ENCODE measurements at regions not wholly inside any gene's neighbourhood (a gene's known extent, or its start where the extent isn't known, plus 50 kb on each side); places are given as distances from the start of the nearest gene placed in this dataset.
A peak's percentile ranks its signal among the peaks of the same experiment; 100 is the strongest.

DNA sequence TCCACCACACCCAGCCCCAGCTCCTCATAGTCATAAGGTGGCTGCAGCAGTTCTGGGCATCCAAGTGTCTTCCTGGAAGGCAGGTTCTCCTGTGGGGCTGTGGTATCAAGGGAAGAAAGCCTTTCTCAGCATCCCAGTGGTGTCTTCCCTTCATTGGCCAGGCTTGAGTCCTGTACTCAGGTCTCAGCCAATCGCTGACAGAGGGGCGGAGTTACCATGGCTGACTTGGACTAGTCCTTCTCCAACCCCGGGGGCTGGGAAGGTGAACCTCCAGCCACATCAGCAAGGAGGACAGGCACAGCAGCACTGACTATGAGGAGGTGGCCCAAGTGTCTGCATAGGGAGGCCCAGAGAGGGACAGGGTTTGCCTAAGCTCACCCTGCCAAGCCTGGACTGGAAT lies 64.0 kb upstream of the SLC24A4 start:
- Histone ChIP-seq H3K4me3 (ENCODE audit: severe bottlenecking) (no peak overlapping the region), H3K36me3 (ENCODE audit: low read depth) (no peaks in the 10 kb centered on the region), H3K27ac (ENCODE audit: poor library complexity, severe bottlenecking) (no peak overlapping the region), H3K9me3 (ENCODE audit: severe bottlenecking) (no peaks in the 10 kb centered on the region), H3K27me3 (ENCODE audit: insufficient read depth, poor library complexity, severe bottlenecking) (peaks cover 33% of the 10 kb centered on the region), H3K4me1 (ENCODE audit: insufficient read depth, poor library complexity, severe bottlenecking) (no peaks in the 10 kb centered on the region)
- ATAC-seq (ENCODE audit: low read depth), result 0 out of 3 replicates have a peak, but pooled peaks have one; percentile 17
- TF ChIP-seq, protein P1, sequence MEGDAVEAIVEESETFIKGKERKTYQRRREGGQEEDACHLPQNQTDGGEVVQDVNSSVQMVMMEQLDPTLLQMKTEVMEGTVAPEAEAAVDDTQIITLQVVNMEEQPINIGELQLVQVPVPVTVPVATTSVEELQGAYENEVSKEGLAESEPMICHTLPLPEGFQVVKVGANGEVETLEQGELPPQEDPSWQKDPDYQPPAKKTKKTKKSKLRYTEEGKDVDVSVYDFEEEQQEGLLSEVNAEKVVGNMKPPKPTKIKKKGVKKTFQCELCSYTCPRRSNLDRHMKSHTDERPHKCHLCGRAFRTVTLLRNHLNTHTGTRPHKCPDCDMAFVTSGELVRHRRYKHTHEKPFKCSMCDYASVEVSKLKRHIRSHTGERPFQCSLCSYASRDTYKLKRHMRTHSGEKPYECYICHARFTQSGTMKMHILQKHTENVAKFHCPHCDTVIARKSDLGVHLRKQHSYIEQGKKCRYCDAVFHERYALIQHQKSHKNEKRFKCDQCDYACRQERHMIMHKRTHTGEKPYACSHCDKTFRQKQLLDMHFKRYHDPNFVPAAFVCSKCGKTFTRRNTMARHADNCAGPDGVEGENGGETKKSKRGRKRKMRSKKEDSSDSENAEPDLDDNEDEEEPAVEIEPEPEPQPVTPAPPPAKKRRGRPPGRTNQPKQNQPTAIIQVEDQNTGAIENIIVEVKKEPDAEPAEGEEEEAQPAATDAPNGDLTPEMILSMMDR (IDR thresholded peaks at IDR 0.05; ENCODE audit: poor library complexity, severe bottlenecking), result no peak
- DNase-seq (ENCODE audit: low spot score), result no peak

DNA sequence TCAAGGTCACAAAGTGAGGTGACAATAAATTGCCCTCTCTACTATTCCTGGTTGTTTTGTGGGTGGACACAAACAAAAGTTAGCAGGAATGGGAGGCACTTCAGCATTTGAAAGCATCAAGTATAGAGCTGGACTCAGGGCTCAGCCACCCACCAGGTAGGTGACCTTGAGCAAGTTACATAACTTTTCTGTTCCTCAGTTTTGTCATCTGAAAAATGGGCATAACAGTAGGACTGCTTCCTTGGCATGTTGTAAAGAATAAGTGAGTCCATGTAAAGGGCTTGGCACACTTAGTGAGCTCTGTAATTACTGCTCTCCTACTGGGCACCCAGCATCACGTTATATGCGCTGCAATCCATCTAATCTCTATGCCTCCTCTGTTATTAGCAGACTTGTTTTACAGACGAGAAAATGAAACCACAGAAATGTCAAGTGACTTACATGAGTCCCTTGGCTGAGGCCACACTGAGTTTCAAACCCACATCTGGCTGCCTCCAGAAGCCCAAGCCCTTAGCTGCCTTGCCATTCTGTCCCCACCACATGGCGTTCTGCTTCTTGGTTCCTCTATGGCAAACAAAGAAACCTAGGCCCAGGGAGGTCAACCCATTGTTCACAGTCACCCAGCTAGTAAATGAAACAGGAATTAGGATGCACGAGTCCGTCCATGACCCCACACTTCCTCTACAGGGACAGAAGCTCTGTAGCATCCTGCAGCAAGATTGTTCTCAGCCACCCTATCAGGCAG lies 63.2 kb upstream of the SLC24A4 start:
- no peak overlapping the region for H3K4me3 ChIP-seq (ENCODE audit: severe bottlenecking)
- peaks cover 26% of the 10 kb centered on the region for H3K27me3 ChIP-seq (ENCODE audit: insufficient read depth, poor library complexity, severe bottlenecking)
- H3K36me3 ChIP-seq (ENCODE audit: low read depth), result no peaks in the 10 kb centered on the region
- no peak for ATAC-seq (ENCODE audit: low read depth)
- no peaks in the 10 kb centered on the region for H3K9me3 ChIP-seq (ENCODE audit: severe bottlenecking)
- no peak overlapping the region for H3K27ac ChIP-seq (ENCODE audit: poor library complexity, severe bottlenecking)
- DNase-seq (ENCODE audit: low spot score), result no peak
- no peaks in the 10 kb centered on the region for H3K4me1 ChIP-seq (ENCODE audit: insufficient read depth, poor library complexity, severe bottlenecking)
- TF ChIP-seq, protein P1 (IDR thresholded peaks at IDR 0.05; ENCODE audit: poor library complexity, severe bottlenecking), result no peak

DNA sequence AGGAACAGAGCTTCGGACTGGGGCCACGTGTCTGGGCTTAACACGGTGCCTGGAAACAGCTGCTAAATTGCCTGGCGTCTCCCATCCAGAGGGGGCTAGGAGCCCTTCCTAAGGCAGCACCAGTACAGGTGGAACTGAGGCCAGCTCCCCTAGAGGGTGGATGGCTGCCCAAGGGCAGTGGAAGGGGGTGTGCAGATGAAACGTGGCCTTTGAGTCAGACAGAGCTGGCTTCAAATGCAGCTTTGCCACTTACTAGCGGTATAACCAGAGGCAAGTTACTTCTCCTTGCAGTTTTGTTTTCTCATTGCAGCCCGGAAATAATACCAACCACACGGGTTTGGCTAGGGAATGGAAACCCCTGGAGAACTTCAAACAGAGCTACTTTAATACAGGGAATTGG lies 59.3 kb upstream of the SLC24A4 start:
- Histone ChIP-seq H3K27ac (ENCODE audit: poor library complexity, severe bottlenecking) (no peak overlapping the region), H3K4me3 (ENCODE audit: severe bottlenecking) (no peak overlapping the region), H3K9me3 (ENCODE audit: severe bottlenecking) (no peaks in the 10 kb centered on the region), H3K27me3 (ENCODE audit: insufficient read depth, poor library complexity, severe bottlenecking) (no peaks in the 10 kb centered on the region), H3K4me1 (ENCODE audit: insufficient read depth, poor library complexity, severe bottlenecking) (no peaks in the 10 kb centered on the region), H3K36me3 (ENCODE audit: low read depth) (no peaks in the 10 kb centered on the region)
- ATAC-seq (ENCODE audit: low read depth), result no peak; the same call in 2 of the 3 replicates
- no peak for DNase-seq (ENCODE audit: low spot score)
- TF ChIP-seq, protein P1 (IDR thresholded peaks at IDR 0.05; ENCODE audit: poor library complexity, severe bottlenecking), result no peak

DNA sequence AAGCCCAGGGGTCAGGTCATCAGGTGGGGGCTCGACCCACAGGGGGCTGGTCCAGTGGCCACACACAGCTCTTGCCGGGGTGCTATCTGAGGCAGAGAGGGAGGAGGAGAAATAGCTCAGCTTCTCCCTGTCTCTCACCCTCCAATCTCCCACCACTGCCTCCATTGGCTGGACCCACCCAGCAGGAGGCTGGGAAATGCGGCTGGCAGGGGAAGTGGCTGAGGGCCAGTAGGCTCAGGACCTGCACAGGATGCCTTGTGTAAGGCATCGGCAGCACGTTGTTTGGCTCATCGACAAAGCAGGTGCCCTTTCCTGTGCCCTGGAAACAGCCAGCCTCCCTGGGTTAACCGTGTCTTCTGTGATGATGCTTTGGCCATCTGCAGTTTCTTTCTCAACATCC lies 58.8 kb upstream of the SLC24A4 start:
- Histone ChIP-seq H3K36me3 (ENCODE audit: low read depth) (no peaks in the 10 kb centered on the region), H3K9me3 (ENCODE audit: severe bottlenecking) (no peaks in the 10 kb centered on the region), H3K4me1 (ENCODE audit: insufficient read depth, poor library complexity, severe bottlenecking) (no peaks in the 10 kb centered on the region), H3K27ac (ENCODE audit: poor library complexity, severe bottlenecking) (no peak overlapping the region), H3K4me3 (ENCODE audit: severe bottlenecking) (no peak overlapping the region), H3K27me3 (ENCODE audit: insufficient read depth, poor library complexity, severe bottlenecking) (peaks cover under 1% of the 10 kb centered on the region)
- ATAC-seq (ENCODE audit: low read depth) (no peak), DNase-seq (ENCODE audit: low spot score) (no peak)
- TF ChIP-seq, protein P1 (IDR thresholded peaks at IDR 0.05; ENCODE audit: poor library complexity, severe bottlenecking), result no peak

DNA sequence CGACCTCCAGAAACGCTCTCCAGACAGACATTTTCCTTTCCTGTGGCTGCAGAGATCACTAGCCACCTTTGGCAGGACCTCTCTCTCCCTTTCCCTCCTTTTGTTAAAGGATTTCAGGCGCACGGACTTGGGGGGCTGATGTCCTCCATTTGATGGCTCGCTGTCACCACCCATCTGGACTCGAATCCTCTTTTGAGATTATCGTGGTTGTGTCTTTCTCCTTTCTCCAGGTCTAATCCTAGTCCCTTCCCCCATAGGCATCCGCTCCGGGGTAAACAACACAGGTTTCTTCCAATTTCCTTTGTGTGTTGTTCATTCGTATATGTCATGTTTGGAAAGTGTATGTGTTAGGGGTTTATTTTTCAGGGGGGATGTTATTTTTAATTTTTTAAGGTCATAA lies 56.7 kb upstream of the SLC24A4 start:
- no peaks in the 10 kb centered on the region for H3K4me1 ChIP-seq (ENCODE audit: insufficient read depth, poor library complexity, severe bottlenecking)
- H3K4me3 ChIP-seq (ENCODE audit: severe bottlenecking), result no peak overlapping the region
- ATAC-seq (ENCODE audit: low read depth) (no peak), DNase-seq (ENCODE audit: low spot score) (no peak)
- no peaks in the 10 kb centered on the region for H3K36me3 ChIP-seq (ENCODE audit: low read depth)
- TF ChIP-seq, protein P1 (IDR thresholded peaks at IDR 0.05; ENCODE audit: poor library complexity, severe bottlenecking), result no peak
- no peaks in the 10 kb centered on the region for H3K9me3 ChIP-seq (ENCODE audit: severe bottlenecking)
- no peak overlapping the region for H3K27ac ChIP-seq (ENCODE audit: poor library complexity, severe bottlenecking)
- peaks cover 18% of the 10 kb centered on the region for H3K27me3 ChIP-seq (ENCODE audit: insufficient read depth, poor library complexity, severe bottlenecking)

Measured in RWPE2 (cell line).